ENCODE measurements at regions not wholly inside any gene's neighbourhood (a gene's known extent, or its start where the extent isn't known, plus 50 kb on each side); places are given as distances from the start of the nearest gene placed in this dataset.

DNA sequence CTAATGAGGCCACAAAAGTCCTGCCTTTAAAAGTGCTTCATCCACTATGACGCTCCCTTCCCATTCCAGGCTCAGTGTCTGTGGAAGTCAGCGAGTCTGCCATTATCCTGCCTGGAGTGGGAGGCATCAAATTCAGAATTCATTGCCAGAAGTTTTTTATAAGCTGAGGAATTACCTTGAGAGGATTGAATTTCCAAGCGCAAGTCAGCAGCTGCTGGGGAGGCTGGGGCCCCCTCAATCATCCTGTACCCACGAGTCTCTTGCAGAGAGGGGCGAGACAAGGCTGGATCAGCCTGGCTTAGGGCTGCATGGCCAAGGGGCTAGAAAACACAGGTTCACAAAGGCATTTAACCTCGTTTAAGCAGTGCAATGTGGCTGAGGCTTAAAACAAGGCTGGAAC, 170.5 kb upstream of the NOCT start:
- no peaks in the 10 kb centered on the region for H3K9me3 ChIP-seq (ENCODE audit: control insufficient read depth in 1 of 2, insufficient read depth in 1 of 2, low read length in 2 of 2)
- H3K36me3 ChIP-seq (ENCODE audit: insufficient read depth, low read length) = no peaks in the 10 kb centered on the region
- no peaks in the 10 kb centered on the region for H3K9me3 Mint-ChIP-seq
- H3K27ac Mint-ChIP-seq = no peak overlapping the region
- DNase-seq = no peak
- ATAC-seq (ENCODE audit: poor library complexity) = no peak
- TF ChIP-seq, protein P1, sequence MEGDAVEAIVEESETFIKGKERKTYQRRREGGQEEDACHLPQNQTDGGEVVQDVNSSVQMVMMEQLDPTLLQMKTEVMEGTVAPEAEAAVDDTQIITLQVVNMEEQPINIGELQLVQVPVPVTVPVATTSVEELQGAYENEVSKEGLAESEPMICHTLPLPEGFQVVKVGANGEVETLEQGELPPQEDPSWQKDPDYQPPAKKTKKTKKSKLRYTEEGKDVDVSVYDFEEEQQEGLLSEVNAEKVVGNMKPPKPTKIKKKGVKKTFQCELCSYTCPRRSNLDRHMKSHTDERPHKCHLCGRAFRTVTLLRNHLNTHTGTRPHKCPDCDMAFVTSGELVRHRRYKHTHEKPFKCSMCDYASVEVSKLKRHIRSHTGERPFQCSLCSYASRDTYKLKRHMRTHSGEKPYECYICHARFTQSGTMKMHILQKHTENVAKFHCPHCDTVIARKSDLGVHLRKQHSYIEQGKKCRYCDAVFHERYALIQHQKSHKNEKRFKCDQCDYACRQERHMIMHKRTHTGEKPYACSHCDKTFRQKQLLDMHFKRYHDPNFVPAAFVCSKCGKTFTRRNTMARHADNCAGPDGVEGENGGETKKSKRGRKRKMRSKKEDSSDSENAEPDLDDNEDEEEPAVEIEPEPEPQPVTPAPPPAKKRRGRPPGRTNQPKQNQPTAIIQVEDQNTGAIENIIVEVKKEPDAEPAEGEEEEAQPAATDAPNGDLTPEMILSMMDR (IDR thresholded peaks at IDR 0.05) = no peak
- H3K4me1 ChIP-seq (ENCODE audit: insufficient read depth, low read length) = no peaks in the 10 kb centered on the region
- intact Hi-C loops (cut with DNase I, micrococcal nuclease) = no loop called here
- peaks cover 0 to 3% of the 10 kb centered on the region in 2 experiments for H3K27me3 ChIP-seq (ENCODE audit: control insufficient read depth in 1 of 2, insufficient read depth in 2 of 2, low read length in 2 of 2)
- no peak overlapping the region for H3K27ac ChIP-seq (ENCODE audit: low read depth in 1 of 2, low read length in 2 of 2)
- peaks cover 26% of the 10 kb centered on the region for H3K27me3 Mint-ChIP-seq
- no peaks in the 10 kb centered on the region for H3K36me3 Mint-ChIP-seq (ENCODE audit: low read depth)
- H3K4me3 Mint-ChIP-seq = no peak overlapping the region
- ChIA-PET CTCF (no interaction called here), POLR2A (no interaction called here)
- no peak overlapping the region for H3K4me3 ChIP-seq (ENCODE audit: low read length)
- H3K4me1 Mint-ChIP-seq (ENCODE audit: low read depth) = no peaks in the 10 kb centered on the region

DNA sequence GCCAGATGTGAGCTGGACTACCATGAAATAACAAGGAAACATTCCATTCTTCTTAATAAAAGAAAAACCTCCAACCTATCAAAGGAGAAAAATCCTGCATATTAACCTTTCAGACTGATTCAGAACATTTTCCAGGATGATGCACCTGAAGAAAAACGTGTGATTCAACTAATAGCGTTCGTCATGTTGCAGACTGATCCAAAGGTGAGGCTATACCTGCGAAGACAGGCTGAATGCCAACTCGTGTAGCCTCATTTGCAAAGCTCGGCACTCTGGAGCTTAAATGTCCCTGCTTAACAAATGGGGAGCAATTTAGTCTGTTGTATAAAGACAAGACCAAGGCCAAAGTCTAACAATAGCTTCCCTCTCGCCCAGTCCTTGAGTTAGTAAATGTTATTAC, 172.0 kb upstream of the NOCT start:
- ATAC-seq (ENCODE audit: poor library complexity) = no peak
- H3K27me3 ChIP-seq (ENCODE audit: control insufficient read depth in 1 of 2, insufficient read depth in 2 of 2, low read length in 2 of 2) = peaks cover 0 to 3% of the 10 kb centered on the region in 2 experiments
- no peaks in the 10 kb centered on the region for H3K4me1 Mint-ChIP-seq (ENCODE audit: low read depth)
- POLR2A ChIA-PET = no interaction called here
- no peak overlapping the region for H3K4me3 ChIP-seq (ENCODE audit: low read length)
- intact Hi-C loops (cut with DNase I, micrococcal nuclease) = no loop called here
- H3K36me3 ChIP-seq (ENCODE audit: insufficient read depth, low read length) = no peaks in the 10 kb centered on the region
- no peaks in the 10 kb centered on the region for H3K36me3 Mint-ChIP-seq (ENCODE audit: low read depth)
- H3K9me3 Mint-ChIP-seq = no peaks in the 10 kb centered on the region
- CTCF ChIA-PET = no interaction called here
- H3K4me3 Mint-ChIP-seq = no peak overlapping the region
- H3K27ac ChIP-seq (ENCODE audit: low read depth in 1 of 2, low read length in 2 of 2) = no peak overlapping the region
- DNase-seq = no peak
- TF ChIP-seq, protein P1 (IDR thresholded peaks at IDR 0.05) = no peak
- H3K27me3 Mint-ChIP-seq = peaks cover 14% of the 10 kb centered on the region
- H3K27ac Mint-ChIP-seq = no peak overlapping the region
- no peaks in the 10 kb centered on the region for H3K4me1 ChIP-seq (ENCODE audit: insufficient read depth, low read length)
- H3K9me3 ChIP-seq (ENCODE audit: control insufficient read depth in 1 of 2, insufficient read depth in 1 of 2, low read length in 2 of 2) = no peaks in the 10 kb centered on the region

DNA sequence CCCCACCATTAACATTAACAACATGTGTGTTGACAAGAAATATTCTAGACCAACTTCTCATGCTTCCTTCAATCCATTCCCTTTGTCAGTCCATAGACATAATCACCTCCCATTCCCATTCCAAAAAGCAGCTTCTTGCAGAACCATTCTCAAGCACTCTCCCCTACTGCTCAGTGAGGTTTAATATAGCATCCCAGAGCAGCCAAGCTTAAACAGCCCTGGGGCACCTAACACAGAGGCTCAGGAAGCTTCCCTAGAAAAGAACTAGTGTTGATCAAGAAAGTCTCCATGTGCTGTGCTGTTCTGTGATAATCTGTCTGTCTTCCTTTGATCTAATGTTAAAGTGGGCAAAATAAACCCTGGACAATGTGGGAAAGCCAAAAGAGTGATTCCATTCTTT, 174.2 kb upstream of the NOCT start:
- ATAC-seq (ENCODE audit: poor library complexity) = no peak
- intact Hi-C loops (cut with DNase I, micrococcal nuclease) = no loop called here

More for the DNA sequence above, 174.2 kb upstream of the NOCT start:
- Histone ChIP-seq H3K36me3 (ENCODE audit: insufficient read depth, low read length) (no peaks in the 10 kb centered on the region), H3K27me3 (ENCODE audit: control insufficient read depth in 1 of 2, insufficient read depth in 2 of 2, low read length in 2 of 2) (no peaks in the 10 kb centered on the region), H3K9me3 (ENCODE audit: control insufficient read depth in 1 of 2, insufficient read depth in 1 of 2, low read length in 2 of 2) (no peaks in the 10 kb centered on the region), H3K4me1 (ENCODE audit: insufficient read depth, low read length) (no peaks in the 10 kb centered on the region), H3K4me3 (ENCODE audit: low read length) (no peak overlapping the region), H3K27ac (ENCODE audit: low read depth in 1 of 2, low read length in 2 of 2) (no peak overlapping the region)
- TF ChIP-seq, protein P1 (IDR thresholded peaks at IDR 0.05) = no peak
- H3K27ac Mint-ChIP-seq = no peak overlapping the region
- peaks cover 22% of the 10 kb centered on the region for H3K27me3 Mint-ChIP-seq
- ChIA-PET CTCF (no interaction called here), POLR2A (no interaction called here)
- no peaks in the 10 kb centered on the region for H3K36me3 Mint-ChIP-seq (ENCODE audit: low read depth)
- DNase-seq = no peak
- H3K4me1 Mint-ChIP-seq (ENCODE audit: low read depth) = no peaks in the 10 kb centered on the region
- H3K4me3 Mint-ChIP-seq = no peak overlapping the region
- H3K9me3 Mint-ChIP-seq = no peaks in the 10 kb centered on the region

Measured in CD4-positive, alpha-beta T cell (primary cell).